HCT116 (cell line): ENCODE measurements at regions not wholly inside any gene's neighbourhood (a gene's known extent, or its start where the extent isn't known, plus 50 kb on each side); places are given as distances from the start of the nearest gene placed in this dataset.

Experiments
- ATAC-seq: fragments of 200-7000 bp; cut with Tn5 transposase; 2 replicates; pipeline ENCODE4 v1.9.1; 2020; ENCODE audit warnings: mild to moderate bottlenecking, moderate library complexity
- BruUV-seq: library from RNA; stranded (reverse); fragments of 400-500 nt; replicated peaks from 2 replicates; lab custom pipeline; 2021; lab: Mats Ljungman, UMichigan
- CTCF ChIA-PET: fragments of 300-600 bp; sonication (Branson Sonifier 250); formaldehyde crosslinking; loops from one replicate; lab custom pipeline; 2021; ENCODE audit warnings: antibody characterized with exemption; lab: Charles Lee
- POLR2A ChIA-PET: fragments of 300-600, 350-600 bp; sonication (Branson Sonifier 250); formaldehyde crosslinking; loops from one replicate; lab custom pipeline; 2021; ENCODE audit warnings: antibody characterized with exemption; lab: Charles Lee
- RAD21 ChIA-PET, 2 experiments: fragments of 300-600 bp; sonication (Branson Sonifier 250); formaldehyde crosslinking; loops; one replicate each; lab custom pipeline; 2023; ENCODE audit warnings: low total read pairs in 2 of 2; ENCODE audit not compliant: uncharacterized antibody in 2 of 2, unreplicated experiment in 2 of 2, low non-redundant PET in 1 of 2; lab: Charles Lee
- DNase-seq: peaks from one replicate; pipeline ENCODE4 v3.0.0-alpha.2; 2010; ENCODE audit warnings: low read depth, low spot score
- H2AFZ ChIP-seq: fragments of 200-600 bp; shearing (Covaris generic), sonication (generic); 2 replicates; pipeline ENCODE4 v1.6.1; 2017; ENCODE audit warnings: low read depth, mixed run types, mixed read lengths, antibody characterized with exemption, low read length; ENCODE audit not compliant: poor library complexity, severe bottlenecking
- H3K27ac ChIP-seq: 2 replicates; pipeline ENCODE4 v1.5.1; 2012; ENCODE audit warnings: low read depth, low read length
- H3K27me3 ChIP-seq: fragments of 200-600 bp; sonication (generic); 2 replicates; pipeline ENCODE4 v1.6.1; 2016; ENCODE audit warnings: mixed run types, low read length, mixed read lengths; ENCODE audit not compliant: insufficient read depth
- H3K36me3 ChIP-seq, 2 experiments: fragments of 200-500 bp in 1 of 2; fragments of 200-600 bp in 1 of 2; sonication (Bioruptor generic) in 1 of 2; sonication (generic) in 1 of 2; 2 replicates each; pipeline versions ENCODE4 v1.5.1 to v1.6.1; 2014 to 2016; ENCODE audit warnings: low read length in 2 of 2, inconsistent platforms in 1 of 2, mixed read lengths in 1 of 2, mixed run types in 1 of 2; ENCODE audit not compliant: insufficient read depth in 2 of 2, control insufficient read depth in 1 of 2
- H3K4me1 ChIP-seq, 2 experiments: fragments of 200-600 bp in 1 of 2; sonication (generic) in 1 of 2; 2 replicates each; pipeline versions ENCODE4 v1.5.1 to v1.6.1; 2012 to 2017; ENCODE audit warnings: low read length in 2 of 2, inconsistent platforms in 1 of 2, mild to moderate bottlenecking in 1 of 2, mixed read lengths in 1 of 2, mixed run types in 1 of 2, moderate library complexity in 1 of 2; ENCODE audit not compliant: insufficient read depth in 2 of 2, control insufficient read depth in 1 of 2
- H3K4me2 ChIP-seq: fragments of 200-600 bp; sonication (generic); 2 replicates; pipeline ENCODE4 v1.6.1; 2017; ENCODE audit warnings: mixed run types, low read length, mixed read lengths
- H3K4me3 ChIP-seq, 2 experiments: fragments of 200-600 bp in 1 of 2; sonication (generic) in 1 of 2; replicated peaks in 1 of 2; 2 replicates each; pipeline ENCODE4 v1.5.1; 2011 to 2016; ENCODE audit warnings: low read length in 2 of 2, control low read depth in 1 of 2, low read depth in 1 of 2, mild to moderate bottlenecking in 1 of 2, mixed read lengths in 1 of 2, mixed run types in 1 of 2
- H3K79me2 ChIP-seq: fragments of 200-600 bp; sonication (generic); 2 replicates; pipeline ENCODE4 v1.6.1; 2017; ENCODE audit warnings: mild to moderate bottlenecking, mixed run types, low read length, moderate library complexity, mixed read lengths; ENCODE audit not compliant: insufficient read depth
- H3K9ac ChIP-seq: fragments of 200-600 bp; sonication (generic); 2 replicates; pipeline ENCODE4 v1.6.1; 2016; ENCODE audit warnings: low read length, mixed read lengths
- H3K9me2 ChIP-seq: fragments of 200-600 bp; sonication (generic), shearing (Covaris generic); 2 replicates; pipeline ENCODE4 v1.6.1; 2017; ENCODE audit warnings: mixed run types, mild to moderate bottlenecking, moderate library complexity; ENCODE audit not compliant: insufficient read depth
- H3K9me3 ChIP-seq, 2 experiments: fragments of 200-500 bp in 1 of 2; fragments of 200-600 bp in 1 of 2; sonication (Bioruptor generic) in 1 of 2; sonication (generic) in 1 of 2; 2 replicates each; pipeline ENCODE4 v1.6.1; 2014 to 2017; ENCODE audit warnings: low read length in 2 of 2, mixed read lengths in 2 of 2, inconsistent platforms in 1 of 2, low read depth in 1 of 2, mild to moderate bottlenecking in 1 of 2, mixed run types in 1 of 2, moderate library complexity in 1 of 2; ENCODE audit not compliant: control insufficient read depth in 1 of 2, insufficient read depth in 1 of 2
- H4K20me1 ChIP-seq: fragments of 200-600 bp; sonication (generic), shearing (Covaris generic); 2 replicates; pipeline ENCODE4 v1.6.1; 2017; ENCODE audit warnings: mixed run types, mild to moderate bottlenecking, moderate library complexity; ENCODE audit not compliant: insufficient read depth
- CBX3 ChIP-seq: IDR thresholded peaks from 2 replicates; pipeline ENCODE4 v1.6.1; 2012; ENCODE audit warnings: low read depth
- CEBPB ChIP-seq: IDR thresholded peaks from 2 replicates; pipeline ENCODE4 v1.6.1; 2012; ENCODE audit warnings: low read depth
- EZH2 ChIP-seq: fragments of 200-600 bp; sonication (generic); IDR thresholded peaks from 2 replicates; pipeline ENCODE4 v1.6.1; 2017; ENCODE audit warnings: antibody characterized with exemption, mixed run types
- SIN3A ChIP-seq: IDR thresholded peaks from 2 replicates; pipeline ENCODE4 v1.6.1; 2012; ENCODE audit warnings: low read depth
- YY1 ChIP-seq: IDR thresholded peaks from 2 replicates; pipeline ENCODE4 v1.6.1; 2011; ENCODE audit warnings: low read length, low read depth, moderate library complexity, mild to moderate bottlenecking; ENCODE audit not compliant: insufficient replicate concordance; ENCODE audit errors: extremely low read depth
- intact Hi-C: fragments of 100-400 bp; cut with micrococcal nuclease; formaldehyde crosslinking; loops from 2 replicates; pipeline ENCODE4 v1.10.0; 2022

DNA sequence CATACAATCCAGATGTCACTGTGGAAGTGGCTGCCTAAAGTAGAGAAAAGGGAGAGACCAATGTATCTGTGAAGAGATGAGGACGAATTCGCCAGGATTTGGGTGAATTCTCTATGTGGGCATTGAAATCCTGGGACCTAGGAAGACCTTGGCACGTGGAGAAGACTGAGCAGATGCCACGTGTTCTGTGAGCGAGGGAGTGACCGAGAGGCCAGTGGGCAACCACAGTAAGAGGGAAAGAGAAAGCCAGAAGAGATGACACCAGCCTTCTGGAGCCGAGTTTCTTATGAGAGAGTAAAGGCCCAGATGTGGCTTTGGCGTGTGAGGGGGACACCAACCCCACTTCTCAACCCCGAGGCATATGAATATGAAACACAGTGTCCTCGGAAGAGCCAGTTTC, 228.1 kb downstream of the BUD13 start:
- H4K20me1 ChIP-seq: no peaks in the 10 kb centered on the region
- no peaks in the 10 kb centered on the region for H3K9me2 ChIP-seq
- no peak overlapping the region for H3K27ac ChIP-seq
- H3K36me3 ChIP-seq: no peaks in the 10 kb centered on the region
- no peak overlapping the region for H2AFZ ChIP-seq
- no TSS peak for BruUV-seq
- ChIA-PET RAD21 (no interaction called here), CTCF (no interaction called here), POLR2A (no interaction called here)
- TF ChIP-seq CEBPB: no peak
- TF ChIP-seq SIN3A: no peak
- no peak for TF ChIP-seq CBX3
- TF ChIP-seq YY1: no peak
- H3K27me3 ChIP-seq: peaks cover 66% of the 10 kb centered on the region
- no peak overlapping the region for H3K4me3 ChIP-seq
- H3K79me2 ChIP-seq: no peaks in the 10 kb centered on the region
- no peak for DNase-seq
- H3K4me2 ChIP-seq: no peak overlapping the region
- no peak for ATAC-seq
- no peaks in the 10 kb centered on the region for H3K9me3 ChIP-seq
- H3K4me1 ChIP-seq: no peaks in the 10 kb centered on the region
- intact Hi-C loops: no loop called here
- H3K9ac ChIP-seq: no peak overlapping the region

DNA sequence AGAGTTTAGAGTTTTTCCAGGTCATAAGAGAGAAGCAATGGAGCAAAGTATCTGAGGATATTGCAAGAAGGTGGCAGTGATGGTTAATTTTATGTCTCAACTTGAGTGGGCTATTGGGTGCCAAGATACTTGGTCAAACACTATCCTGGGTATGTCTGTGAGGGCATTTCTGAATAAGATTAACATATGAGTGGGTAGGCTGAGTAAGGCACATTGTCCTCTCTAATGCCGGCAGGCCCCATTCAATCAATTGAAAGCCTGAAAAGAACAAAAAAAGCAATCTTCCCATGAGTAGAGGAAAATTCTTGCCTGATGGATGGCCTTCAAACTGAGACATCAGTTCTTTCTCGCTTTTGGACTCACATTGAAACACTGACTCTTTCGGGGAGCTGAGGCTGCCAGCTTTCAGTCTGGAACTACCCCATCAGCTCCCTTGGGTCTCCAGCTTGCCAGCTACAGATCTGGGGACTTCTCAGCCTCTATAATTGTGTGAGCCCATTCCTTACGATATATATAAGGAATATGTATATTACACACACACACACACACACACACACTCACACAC, 228.8 kb downstream of the BUD13 start:
- Histone ChIP-seq H3K4me2 (no peak overlapping the region), H3K9me3 (no peaks in the 10 kb centered on the region), H3K4me1 (no peaks in the 10 kb centered on the region), H3K9ac (no peak overlapping the region), H3K79me2 (no peaks in the 10 kb centered on the region), H3K9me2 (no peaks in the 10 kb centered on the region), H3K4me3 (no peak overlapping the region), H3K27me3 (peaks cover 74% of the 10 kb centered on the region), H3K27ac (no peak overlapping the region), H2AFZ (no peak overlapping the region), H3K36me3 (no peaks in the 10 kb centered on the region), H4K20me1 (no peaks in the 10 kb centered on the region)
- DNase-seq (no peak), ATAC-seq (no peak)
- RAD21 ChIA-PET: no interaction called here
- CTCF ChIA-PET: no interaction called here
- no peak for TF ChIP-seq CEBPB
- 0 out of 2 replicates have a peak, but pooled peaks have one; percentile 51 for TF ChIP-seq EZH2
- POLR2A ChIA-PET: no interaction called here
- intact Hi-C loops: no loop called here
- BruUV-seq: no TSS peak
